H1 (cell line): ENCODE measurements at regions not wholly inside any gene's neighbourhood (a gene's known extent, or its start where the extent isn't known, plus 50 kb on each side); places are given as distances from the start of the nearest gene placed in this dataset.

Experiments
- CBX5 ChIP-seq: fragments of 300-800, 300-1000 bp; sonication (generic); IDR thresholded peaks from 2 replicates; pipeline ENCODE4 v1.7.1; 2016; ENCODE audit warnings: antibody characterized with exemption, low read length, low read depth
- CBX8 ChIP-seq: fragments of 300-800, 300-1000 bp; sonication (generic); IDR thresholded peaks from 2 replicates; pipeline ENCODE4 v1.7.1; 2016; ENCODE audit warnings: low read depth, low read length, borderline replicate concordance
- CREB1 ChIP-seq: IDR thresholded peaks from 2 replicates; pipeline ENCODE4 v1.6.1; 2012; ENCODE audit warnings: inconsistent platforms
- EP300 ChIP-seq, 2 experiments: IDR thresholded peaks; 1 replicate in 1 of 2; 2 replicates in 1 of 2; pipeline ENCODE4 v1.6.1; 2011 to 2012; ENCODE audit warnings: low read depth in 2 of 2, low read length in 2 of 2, mild to moderate bottlenecking in 2 of 2, borderline replicate concordance in 1 of 2, inconsistent platforms in 1 of 2, moderate library complexity in 1 of 2
- FOSL1 ChIP-seq: IDR thresholded peaks from 2 replicates; pipeline ENCODE4 v1.6.1; 2011; ENCODE audit warnings: mild to moderate bottlenecking, low read depth, low read length, moderate library complexity; ENCODE audit not compliant: insufficient read depth
- MAX ChIP-seq: IDR thresholded peaks from 2 replicates; pipeline ENCODE4 v1.6.1; 2012; ENCODE audit warnings: inconsistent platforms
- PHF8 ChIP-seq: fragments of 200-600 bp; sonication (generic); conservative IDR thresholded peaks from 2 replicates; pipeline ENCODE4 v1.7.1; 2012; ENCODE audit warnings: low read depth, mild to moderate bottlenecking, inconsistent platforms, low read length, moderate library complexity
- RFX5 ChIP-seq: IDR thresholded peaks from 2 replicates; pipeline ENCODE4 v1.6.1; 2011; ENCODE audit warnings: low read depth, low read length, improper control_type of control experiment, borderline replicate concordance
- SIRT6 ChIP-seq: IDR thresholded peaks from one replicate; pipeline ENCODE4 v1.7.1; 2012; ENCODE audit warnings: low read length, inconsistent platforms
- TCF12 ChIP-seq: IDR thresholded peaks from 2 replicates; pipeline ENCODE4 v1.6.1; 2011; ENCODE audit warnings: low read depth, mild to moderate bottlenecking, low read length
- TF ChIP-seq, protein P1 (sequence below): fragments of 300-600 bp; sonication (generic); IDR thresholded peaks from 2 replicates; pipeline ENCODE4 v1.7.1; 2012; ENCODE audit warnings: low read length, moderate library complexity, mild to moderate bottlenecking, inconsistent platforms; ENCODE audit not compliant: insufficient replicate concordance
- TF ChIP-seq, protein P2 (sequence below): IDR thresholded peaks from 2 replicates; pipeline ENCODE4 v1.6.1; 2012; ENCODE audit warnings: inconsistent platforms

- TF ChIP-seq, protein P1, sequence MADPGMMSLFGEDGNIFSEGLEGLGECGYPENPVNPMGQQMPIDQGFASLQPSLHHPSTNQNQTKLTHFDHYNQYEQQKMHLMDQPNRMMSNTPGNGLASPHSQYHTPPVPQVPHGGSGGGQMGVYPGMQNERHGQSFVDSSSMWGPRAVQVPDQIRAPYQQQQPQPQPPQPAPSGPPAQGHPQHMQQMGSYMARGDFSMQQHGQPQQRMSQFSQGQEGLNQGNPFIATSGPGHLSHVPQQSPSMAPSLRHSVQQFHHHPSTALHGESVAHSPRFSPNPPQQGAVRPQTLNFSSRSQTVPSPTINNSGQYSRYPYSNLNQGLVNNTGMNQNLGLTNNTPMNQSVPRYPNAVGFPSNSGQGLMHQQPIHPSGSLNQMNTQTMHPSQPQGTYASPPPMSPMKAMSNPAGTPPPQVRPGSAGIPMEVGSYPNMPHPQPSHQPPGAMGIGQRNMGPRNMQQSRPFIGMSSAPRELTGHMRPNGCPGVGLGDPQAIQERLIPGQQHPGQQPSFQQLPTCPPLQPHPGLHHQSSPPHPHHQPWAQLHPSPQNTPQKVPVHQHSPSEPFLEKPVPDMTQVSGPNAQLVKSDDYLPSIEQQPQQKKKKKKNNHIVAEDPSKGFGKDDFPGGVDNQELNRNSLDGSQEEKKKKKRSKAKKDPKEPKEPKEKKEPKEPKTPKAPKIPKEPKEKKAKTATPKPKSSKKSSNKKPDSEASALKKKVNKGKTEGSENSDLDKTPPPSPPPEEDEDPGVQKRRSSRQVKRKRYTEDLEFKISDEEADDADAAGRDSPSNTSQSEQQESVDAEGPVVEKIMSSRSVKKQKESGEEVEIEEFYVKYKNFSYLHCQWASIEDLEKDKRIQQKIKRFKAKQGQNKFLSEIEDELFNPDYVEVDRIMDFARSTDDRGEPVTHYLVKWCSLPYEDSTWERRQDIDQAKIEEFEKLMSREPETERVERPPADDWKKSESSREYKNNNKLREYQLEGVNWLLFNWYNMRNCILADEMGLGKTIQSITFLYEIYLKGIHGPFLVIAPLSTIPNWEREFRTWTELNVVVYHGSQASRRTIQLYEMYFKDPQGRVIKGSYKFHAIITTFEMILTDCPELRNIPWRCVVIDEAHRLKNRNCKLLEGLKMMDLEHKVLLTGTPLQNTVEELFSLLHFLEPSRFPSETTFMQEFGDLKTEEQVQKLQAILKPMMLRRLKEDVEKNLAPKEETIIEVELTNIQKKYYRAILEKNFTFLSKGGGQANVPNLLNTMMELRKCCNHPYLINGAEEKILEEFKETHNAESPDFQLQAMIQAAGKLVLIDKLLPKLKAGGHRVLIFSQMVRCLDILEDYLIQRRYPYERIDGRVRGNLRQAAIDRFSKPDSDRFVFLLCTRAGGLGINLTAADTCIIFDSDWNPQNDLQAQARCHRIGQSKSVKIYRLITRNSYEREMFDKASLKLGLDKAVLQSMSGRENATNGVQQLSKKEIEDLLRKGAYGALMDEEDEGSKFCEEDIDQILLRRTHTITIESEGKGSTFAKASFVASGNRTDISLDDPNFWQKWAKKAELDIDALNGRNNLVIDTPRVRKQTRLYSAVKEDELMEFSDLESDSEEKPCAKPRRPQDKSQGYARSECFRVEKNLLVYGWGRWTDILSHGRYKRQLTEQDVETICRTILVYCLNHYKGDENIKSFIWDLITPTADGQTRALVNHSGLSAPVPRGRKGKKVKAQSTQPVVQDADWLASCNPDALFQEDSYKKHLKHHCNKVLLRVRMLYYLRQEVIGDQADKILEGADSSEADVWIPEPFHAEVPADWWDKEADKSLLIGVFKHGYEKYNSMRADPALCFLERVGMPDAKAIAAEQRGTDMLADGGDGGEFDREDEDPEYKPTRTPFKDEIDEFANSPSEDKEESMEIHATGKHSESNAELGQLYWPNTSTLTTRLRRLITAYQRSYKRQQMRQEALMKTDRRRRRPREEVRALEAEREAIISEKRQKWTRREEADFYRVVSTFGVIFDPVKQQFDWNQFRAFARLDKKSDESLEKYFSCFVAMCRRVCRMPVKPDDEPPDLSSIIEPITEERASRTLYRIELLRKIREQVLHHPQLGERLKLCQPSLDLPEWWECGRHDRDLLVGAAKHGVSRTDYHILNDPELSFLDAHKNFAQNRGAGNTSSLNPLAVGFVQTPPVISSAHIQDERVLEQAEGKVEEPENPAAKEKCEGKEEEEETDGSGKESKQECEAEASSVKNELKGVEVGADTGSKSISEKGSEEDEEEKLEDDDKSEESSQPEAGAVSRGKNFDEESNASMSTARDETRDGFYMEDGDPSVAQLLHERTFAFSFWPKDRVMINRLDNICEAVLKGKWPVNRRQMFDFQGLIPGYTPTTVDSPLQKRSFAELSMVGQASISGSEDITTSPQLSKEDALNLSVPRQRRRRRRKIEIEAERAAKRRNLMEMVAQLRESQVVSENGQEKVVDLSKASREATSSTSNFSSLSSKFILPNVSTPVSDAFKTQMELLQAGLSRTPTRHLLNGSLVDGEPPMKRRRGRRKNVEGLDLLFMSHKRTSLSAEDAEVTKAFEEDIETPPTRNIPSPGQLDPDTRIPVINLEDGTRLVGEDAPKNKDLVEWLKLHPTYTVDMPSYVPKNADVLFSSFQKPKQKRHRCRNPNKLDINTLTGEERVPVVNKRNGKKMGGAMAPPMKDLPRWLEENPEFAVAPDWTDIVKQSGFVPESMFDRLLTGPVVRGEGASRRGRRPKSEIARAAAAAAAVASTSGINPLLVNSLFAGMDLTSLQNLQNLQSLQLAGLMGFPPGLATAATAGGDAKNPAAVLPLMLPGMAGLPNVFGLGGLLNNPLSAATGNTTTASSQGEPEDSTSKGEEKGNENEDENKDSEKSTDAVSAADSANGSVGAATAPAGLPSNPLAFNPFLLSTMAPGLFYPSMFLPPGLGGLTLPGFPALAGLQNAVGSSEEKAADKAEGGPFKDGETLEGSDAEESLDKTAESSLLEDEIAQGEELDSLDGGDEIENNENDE = no peak
- TF ChIP-seq TCF12 = no peak
- no peak for TF ChIP-seq FOSL1
- TF ChIP-seq CBX5 = no peak
- TF ChIP-seq PHF8 = no peak
- TF ChIP-seq SIRT6 = no peak
- TF ChIP-seq, protein P2, sequence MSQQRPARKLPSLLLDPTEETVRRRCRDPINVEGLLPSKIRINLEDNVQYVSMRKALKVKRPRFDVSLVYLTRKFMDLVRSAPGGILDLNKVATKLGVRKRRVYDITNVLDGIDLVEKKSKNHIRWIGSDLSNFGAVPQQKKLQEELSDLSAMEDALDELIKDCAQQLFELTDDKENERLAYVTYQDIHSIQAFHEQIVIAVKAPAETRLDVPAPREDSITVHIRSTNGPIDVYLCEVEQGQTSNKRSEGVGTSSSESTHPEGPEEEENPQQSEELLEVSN = no peak
- TF ChIP-seq CBX8 = no peak
- TF ChIP-seq CREB1 = no peak
- no peak for TF ChIP-seq EP300 (IDR thresholded peaks at IDR 0.05; ENCODE audit: borderline replicate concordance in 1 of 2, low read depth in 2 of 2, low read length in 2 of 2)
- no peak for TF ChIP-seq MAX
- no peak for TF ChIP-seq RFX5
- TF ChIP-seq, all 59 proteins: peak for 0
These were observed 148.4 kb downstream of the MACROH2A1 start (continued) for GRCh38 chr5:135250671-135251070.
